ENCODE measurements at regions not wholly inside any gene's neighbourhood (a gene's known extent, or its start where the extent isn't known, plus 50 kb on each side); places are given as distances from the start of the nearest gene placed in this dataset.

- H3K4me3 ChIP-seq (replicated peaks; ENCODE audit: low read depth, low read length): no peak overlapping the region
- no peak for DNase-seq (ENCODE audit: extremely low read depth, low read depth)
- TF ChIP-seq CTCF (IDR thresholded peaks at IDR 0.05; ENCODE audit: low read depth, low read length, missing control alignments): no peak
These were observed 60.6 kb upstream of the CD34 start for GRCh38 chr1:207971331-207972219.

DNA sequence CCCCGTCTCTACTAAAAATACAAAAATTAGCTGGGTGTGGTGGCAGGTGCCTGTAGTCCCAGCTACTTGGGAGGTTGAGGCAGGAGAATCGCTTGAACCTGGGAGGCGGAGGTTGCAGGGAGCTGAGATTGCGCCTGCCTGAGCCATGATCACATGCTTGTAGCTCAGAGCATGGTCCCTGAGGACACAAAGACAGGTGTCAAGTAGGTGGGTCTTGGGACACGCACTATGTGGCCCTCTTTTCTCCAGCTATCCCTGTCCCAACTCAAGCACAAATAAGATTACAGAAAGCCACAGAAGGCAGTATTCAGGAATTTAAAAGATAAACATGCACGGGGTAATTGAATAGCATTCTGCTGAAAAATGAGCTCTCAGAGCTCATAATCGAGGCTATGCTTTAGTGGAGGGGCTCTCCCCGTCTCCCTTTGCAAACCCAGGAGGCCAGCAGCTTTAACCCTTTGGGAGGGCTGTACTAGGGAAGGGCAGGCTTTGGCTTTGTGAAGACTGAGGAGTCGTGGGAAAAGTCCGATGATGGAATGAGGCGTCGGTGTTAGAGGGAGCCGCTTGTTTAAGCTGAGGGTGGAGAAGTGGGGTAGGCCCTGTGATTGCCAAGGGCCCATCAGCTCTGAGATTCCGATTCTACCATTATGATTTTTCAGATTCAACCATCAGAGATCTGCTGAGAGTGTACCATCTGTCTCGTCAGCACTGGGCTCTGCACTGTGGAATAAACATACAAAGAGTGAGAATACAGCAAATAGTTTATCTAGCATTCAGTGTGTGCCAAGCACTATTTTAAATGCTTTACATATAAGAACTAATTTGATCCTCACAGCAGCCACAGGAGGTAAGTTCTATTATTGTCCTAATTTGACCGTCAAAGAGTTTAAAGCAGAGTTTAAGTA is 59.7 kb upstream of the CD34 start:
- H3K4me3 ChIP-seq (replicated peaks; ENCODE audit: low read depth, low read length): no peak overlapping the region
- no peak for TF ChIP-seq CTCF (IDR thresholded peaks at IDR 0.05; ENCODE audit: low read depth, low read length, missing control alignments)
- DNase-seq (ENCODE audit: extremely low read depth, low read depth): no peak

DNA sequence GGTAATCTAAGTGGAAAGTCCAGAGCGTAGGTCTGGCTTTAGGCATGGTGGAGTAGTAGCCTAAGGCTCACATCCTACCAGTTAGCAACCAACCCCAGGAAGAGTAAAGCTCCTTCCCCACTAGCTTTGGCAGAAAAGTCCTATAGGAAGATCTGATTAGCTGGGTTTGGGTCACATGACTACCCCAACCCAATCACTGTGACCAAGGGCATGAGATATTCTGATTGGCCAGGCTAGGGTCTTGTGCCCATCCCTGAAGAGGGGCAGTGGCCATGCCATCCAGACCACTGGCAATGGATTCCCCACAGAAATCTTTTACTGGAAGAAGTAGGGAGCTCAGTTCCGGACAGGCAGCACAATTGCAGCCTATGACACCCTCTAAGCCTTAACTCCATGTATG is 58.6 kb upstream of the CD34 start:
- no peak for TF ChIP-seq CTCF (IDR thresholded peaks at IDR 0.05; ENCODE audit: low read depth, low read length, missing control alignments)
- H3K4me3 ChIP-seq (replicated peaks; ENCODE audit: low read depth, low read length): no peak overlapping the region
- no peak for DNase-seq (ENCODE audit: extremely low read depth, low read depth)

DNA sequence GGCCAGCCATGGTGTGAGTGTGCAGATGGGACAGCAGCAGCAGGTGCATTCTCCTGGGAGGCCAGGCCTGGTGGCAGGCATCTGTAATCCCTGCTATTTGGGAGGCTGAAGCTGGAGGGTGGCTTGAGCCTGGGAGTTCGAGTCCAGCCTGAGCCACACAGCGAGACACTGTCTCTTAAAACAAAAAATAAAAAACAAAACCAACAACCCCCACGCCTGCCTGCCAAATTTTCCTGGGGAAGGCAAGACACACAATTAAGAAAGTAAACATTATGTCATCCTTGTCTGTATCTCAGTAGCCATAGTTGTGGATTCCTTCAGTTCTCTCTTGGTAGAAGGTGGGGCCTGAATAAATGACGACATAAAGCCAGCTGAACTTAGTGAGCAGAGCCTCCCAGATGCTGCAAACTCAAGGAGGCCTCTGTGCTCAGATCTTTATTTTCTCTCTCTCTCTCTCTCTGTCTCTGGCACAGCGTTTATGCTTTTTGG is 57.6 kb upstream of the CD34 start:
- DNase-seq (ENCODE audit: extremely low read depth, low read depth): no peak
- no peak overlapping the region for H3K4me3 ChIP-seq (replicated peaks; ENCODE audit: low read depth, low read length)
- no peak for TF ChIP-seq CTCF (IDR thresholded peaks at IDR 0.05; ENCODE audit: low read depth, low read length, missing control alignments)

- DNase-seq (ENCODE audit: extremely low read depth, low read depth): no peak
- TF ChIP-seq CTCF (IDR thresholded peaks at IDR 0.05; ENCODE audit: low read depth, low read length, missing control alignments): no peak
- H3K4me3 ChIP-seq (replicated peaks; ENCODE audit: low read depth, low read length): no peak overlapping the region
These were observed 56.8 kb upstream of the CD34 start for GRCh38 chr1:207967703-207968102.

- H3K4me3 ChIP-seq (replicated peaks; ENCODE audit: low read depth, low read length): no peak overlapping the region
- TF ChIP-seq CTCF (IDR thresholded peaks at IDR 0.05; ENCODE audit: low read depth, low read length, missing control alignments): no peak
- DNase-seq (ENCODE audit: extremely low read depth, low read depth): no peak
These were observed 55.6 kb upstream of the CD34 start for GRCh38 chr1:207966521-207966920.

Measured in HFF-Myc (cell line).